HTR-8/SVneo (cell line): ENCODE measurements at regions not wholly inside any gene's neighbourhood (a gene's known extent, or its start where the extent isn't known, plus 50 kb on each side); places are given as distances from the start of the nearest gene placed in this dataset.
"Not testable (repeated sequence)": the region's sequence is repeated elsewhere in the genome, so short reads cannot be mapped to it uniquely, and the experiment has no call there.

Experiments used
- DNase-seq: peaks from one replicate; pipeline ENCODE4 v3.0.0; 2011; ENCODE audit warnings: low spot score, mixed read lengths; ENCODE audit not compliant: insufficient read length
- FAIRE-seq: peaks from 2 replicates; lab custom pipeline; 2011; peaks lifted over from hg19 to GRCh38; lab: Jason Lieb, UNC

- no peak for FAIRE-seq
- DNase-seq, result no peak
Measured at GRCh38 chr1:96488777-96489176, 232.8 kb upstream of the PTBP2 start.

- DNase-seq (peak; percentile 12), FAIRE-seq (no peak)
Measured at GRCh38 chr1:96492236-96492635, 229.3 kb upstream of the PTBP2 start.

- FAIRE-seq (no peak), DNase-seq (no peak)
Measured at GRCh38 chr1:96498744-96499340, 222.7 kb upstream of the PTBP2 start.

DNA sequence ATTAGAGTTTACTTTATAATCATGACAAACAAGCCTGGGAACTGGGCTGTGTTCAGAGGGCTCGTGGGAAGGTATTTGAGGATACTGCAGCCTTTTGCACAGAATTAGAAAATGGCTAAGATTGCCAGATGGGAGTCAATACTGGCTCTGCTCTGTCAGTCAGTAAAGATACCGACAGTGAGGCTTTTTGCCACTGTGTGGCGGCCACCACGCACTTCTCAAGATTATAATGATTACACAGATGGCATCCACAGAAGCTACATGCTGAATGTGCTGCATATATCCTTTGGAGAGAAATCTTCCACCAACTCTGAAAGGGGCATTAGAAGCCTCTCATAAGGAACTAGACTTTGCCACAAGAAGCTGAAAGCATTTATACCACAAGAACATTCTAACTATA lies 213.4 kb upstream of the PTBP2 start:
- FAIRE-seq (no peak), DNase-seq (no peak)

DNA sequence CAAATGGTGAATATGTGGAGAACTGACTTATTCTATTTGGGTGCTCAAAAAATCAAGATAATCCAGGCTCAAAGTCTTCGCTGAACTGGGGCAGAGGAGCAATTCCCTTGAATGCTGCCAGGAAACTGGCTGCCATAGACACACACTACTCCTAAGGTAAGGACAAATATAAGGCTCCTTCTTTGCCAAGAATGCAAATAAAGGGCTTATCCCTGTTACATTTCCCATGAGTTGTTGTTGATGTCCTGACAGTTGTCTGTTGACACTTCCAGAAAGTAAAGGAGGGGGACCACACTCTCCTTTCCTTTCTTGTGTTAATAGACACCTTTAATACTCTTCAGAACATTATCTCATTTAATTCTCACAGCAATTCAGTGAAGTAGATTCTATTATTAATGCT lies 212.2 kb upstream of the PTBP2 start:
- FAIRE-seq (no peak), DNase-seq (no peak)

- FAIRE-seq (no peak), DNase-seq (no peak)
Measured at GRCh38 chr1:96509951-96510350, 211.6 kb upstream of the PTBP2 start.

DNA sequence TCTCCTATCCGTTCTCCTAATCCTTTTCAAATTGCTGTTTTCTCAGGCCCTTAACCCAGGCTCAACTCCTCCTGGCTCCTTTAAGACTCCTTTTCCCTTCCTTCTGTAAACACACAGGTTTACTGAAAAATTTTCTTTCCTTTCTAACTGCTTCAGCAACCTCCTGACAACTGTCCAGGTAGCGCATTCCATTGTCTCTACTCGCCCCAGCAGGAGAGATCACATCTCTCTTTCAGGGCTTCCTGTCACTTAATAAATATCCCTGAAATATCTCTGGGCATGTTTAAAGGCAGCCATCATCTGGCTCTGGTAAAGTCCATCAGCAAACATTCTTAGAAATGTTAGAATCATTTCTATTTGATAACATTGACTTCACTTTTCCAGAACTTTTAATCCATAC lies 211.2 kb upstream of the PTBP2 start:
- FAIRE-seq (no peak), DNase-seq (no peak)

- DNase-seq (no peak), FAIRE-seq (no peak)
Measured at GRCh38 chr1:96510911-96511310, 210.7 kb upstream of the PTBP2 start.

DNA sequence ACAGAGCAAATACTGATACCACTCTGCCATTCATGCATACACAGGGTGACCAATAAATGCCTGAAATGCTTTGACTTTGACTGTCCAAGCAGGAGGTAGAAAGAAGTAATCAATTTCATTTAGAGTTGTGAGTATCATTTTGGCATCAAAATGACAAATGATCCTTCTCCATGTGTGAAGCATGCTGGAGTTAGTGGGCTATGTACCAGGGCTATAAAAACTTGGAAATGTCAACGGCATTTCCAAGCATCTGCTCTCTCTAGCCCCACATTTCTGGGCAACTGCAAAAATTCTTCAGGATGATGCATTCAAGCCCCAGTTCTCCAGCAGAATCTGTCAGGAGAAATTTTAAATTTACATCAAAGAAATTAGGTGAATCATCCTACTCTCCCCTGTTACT lies 208.4 kb upstream of the PTBP2 start:
- DNase-seq, result no peak
- FAIRE-seq, result no peak

DNA sequence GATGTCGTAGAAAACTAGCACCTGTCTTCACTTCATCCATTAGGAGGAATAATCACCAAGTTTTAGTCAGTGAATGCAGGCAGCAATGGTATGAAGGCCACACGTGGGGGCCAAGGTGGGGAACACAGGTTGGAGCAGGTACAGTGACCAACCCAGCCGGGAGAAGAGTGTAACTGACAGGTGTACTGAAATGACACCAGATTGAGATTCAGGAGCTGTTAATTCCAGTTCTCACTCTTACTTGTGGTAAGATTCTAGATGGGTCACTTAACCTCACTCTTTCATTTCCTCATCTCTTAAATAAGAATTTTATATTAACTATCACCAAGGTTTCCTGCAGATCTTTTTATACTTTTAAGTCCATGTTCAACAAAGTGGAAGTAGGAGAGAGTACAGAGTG lies 206.2 kb upstream of the PTBP2 start:
- DNase-seq (no peak), FAIRE-seq (no peak)

DNA sequence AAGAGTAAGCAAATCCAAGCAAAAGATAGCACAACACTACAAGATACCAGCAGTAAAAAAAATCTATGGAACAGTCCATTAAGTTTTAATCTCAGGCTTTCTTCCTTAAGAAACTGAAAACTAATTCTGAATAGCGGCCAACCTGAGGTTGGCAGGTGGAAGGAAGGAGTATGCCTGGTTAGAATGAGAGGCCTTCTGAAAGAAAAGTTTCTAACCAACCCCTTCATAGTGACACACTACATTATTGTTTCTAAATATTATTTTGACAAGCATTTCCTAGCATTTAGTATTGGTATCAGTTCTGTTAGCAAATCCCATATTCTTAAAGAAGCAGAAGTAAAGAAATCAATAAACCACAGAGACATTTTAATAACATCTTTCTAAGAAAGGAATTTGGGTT lies 205.7 kb upstream of the PTBP2 start:
- FAIRE-seq, result no peak
- DNase-seq, result no peak

- DNase-seq (no peak), FAIRE-seq (no peak)
Measured at GRCh38 chr1:96519851-96520578, 201.6 kb upstream of the PTBP2 start.

GRCh38 chr1:96520579-96520947 lies 201.0 kb upstream of the PTBP2 start:
- no peak for FAIRE-seq
- DNase-seq, result no peak

- FAIRE-seq (no peak), DNase-seq (no peak)
Measured at GRCh38 chr1:96521010-96521409, 200.6 kb upstream of the PTBP2 start.

DNA sequence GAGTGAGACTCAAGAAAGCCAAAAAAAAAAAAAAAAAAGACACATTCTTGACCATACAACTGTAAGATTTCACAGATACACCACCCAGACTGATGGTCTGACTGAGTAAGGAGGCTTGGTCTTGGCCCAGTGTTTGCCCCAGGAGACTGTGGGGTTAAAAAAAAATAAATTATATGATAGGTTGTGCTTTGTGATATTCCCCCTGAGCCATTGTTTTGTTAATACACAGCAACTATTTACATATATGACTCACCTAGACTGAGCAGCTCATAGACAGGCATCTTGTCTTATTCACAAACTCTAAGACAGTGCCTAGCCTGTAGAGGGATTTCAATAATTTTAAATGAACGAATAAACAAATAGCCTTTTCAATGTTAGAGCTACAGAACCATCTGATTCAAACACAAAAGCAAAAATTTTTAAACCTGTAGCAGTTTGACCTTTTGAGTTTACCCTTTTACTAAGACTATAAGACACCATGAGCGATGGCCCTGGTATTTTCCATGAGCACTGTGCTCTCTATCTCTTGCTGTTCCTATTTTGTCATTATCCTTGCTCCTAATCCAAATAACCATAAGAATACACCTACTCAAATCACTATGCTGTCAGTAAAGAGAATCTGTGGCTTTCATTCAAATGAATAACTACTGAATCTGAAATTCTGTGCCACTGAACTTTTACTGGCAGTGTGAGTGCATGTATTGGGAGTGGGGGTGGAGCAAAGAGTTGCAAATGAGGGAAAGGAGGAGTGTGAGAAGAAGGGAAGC lies 199.4 kb upstream of the PTBP2 start:
- DNase-seq, result no peak
- FAIRE-seq, result no peak

DNA sequence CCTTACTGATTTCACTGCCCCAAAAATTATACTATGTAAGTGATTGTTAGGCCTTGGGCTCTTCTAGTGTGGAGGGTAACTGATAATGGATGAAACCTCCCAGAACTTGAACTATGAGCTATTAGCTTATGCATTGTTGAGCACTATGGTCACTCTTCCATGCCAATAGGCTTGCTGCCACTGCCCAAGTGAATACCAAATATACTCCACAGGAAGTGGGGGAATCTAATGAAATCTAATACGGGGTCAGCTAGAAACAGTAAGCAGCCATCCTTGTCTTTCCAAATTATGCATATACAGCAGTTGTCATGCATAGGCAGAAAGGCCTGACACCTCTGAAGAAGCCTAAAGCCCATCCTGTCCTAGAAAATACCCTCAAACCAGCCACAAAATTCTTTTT lies 198.7 kb upstream of the PTBP2 start:
- FAIRE-seq (no peak), DNase-seq (no peak)

DNA sequence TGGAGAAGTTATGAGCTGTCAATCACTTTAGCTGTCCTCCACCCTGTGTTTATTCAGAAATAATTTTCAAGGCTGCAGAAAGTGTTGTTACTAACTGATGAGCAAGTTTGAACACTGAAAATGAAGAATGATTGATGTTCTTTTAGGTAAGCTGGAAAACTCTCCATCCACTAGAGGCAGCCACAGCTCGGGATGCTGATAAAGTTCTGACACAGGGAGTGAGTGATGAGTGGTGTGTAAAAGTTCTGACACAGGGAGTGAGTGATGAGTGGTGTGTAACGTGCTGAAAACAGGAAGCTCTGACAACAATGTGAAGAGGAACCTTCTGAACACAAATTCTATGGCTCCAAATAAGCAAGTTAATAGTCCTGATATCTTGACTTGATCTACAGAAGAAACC lies 197.5 kb upstream of the PTBP2 start:
- FAIRE-seq, result no peak
- DNase-seq, result no peak

DNA sequence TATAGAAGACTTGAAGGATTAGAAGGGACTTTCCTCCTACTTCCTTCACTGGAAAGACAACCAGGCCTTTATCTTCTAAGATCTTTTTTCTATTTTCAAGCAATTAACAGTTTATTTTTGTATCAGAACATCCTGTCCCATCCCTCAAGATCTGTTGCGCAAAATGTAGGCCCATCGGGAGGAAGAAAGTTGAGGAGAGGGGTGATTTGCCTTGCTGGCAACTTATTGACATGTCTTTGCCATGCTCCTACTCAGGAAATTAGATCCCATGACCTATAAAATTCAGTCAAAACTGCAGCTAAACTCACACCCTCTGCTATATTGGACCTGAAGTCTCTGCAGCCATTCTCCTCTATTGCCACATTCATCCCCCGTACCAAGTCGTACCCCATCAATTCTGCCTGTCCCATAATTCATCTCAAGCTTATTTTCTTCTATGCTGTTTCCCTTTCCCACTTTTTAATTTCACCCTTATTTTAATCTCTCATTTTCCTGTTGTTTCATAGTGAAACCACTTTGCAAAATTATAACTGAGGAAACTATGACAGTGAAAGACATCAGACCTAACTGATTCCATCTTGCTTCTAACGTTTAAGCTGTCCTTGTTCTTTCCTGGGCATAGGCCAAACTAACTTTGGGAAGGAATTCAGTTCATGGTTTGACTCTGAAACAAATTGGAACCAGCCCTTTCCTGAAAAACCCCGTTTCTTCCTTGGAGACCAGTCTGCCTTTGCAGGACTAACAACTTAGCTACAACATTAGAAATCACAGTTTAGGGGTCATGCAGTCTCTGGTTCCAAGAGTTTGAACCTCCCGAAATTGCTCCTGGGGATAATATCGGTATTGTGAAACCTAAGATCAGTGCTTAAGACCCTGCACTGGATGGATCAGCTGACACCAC lies 195.7 kb upstream of the PTBP2 start:
- FAIRE-seq (no peak), DNase-seq (no peak)

DNA sequence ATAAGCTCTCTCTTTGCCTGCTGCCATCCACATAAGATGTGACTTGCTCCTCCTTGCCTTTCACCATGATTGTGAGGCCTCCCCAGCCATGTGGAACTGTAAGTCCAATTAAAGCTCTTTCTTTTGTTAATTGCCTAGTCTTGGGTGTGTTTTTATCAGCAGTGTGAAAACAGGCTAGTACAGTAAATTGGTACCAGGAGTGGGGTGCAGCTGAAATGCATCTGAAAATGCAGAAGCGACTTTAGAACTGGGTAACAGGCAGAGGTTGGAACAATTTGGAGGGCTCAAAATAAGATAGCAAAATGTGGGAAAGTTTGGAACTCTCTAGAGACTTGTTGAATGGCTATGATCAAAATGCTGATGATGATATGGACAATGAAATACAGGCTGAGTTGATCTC lies 192.9 kb upstream of the PTBP2 start:
- FAIRE-seq, DNase-seq: not testable (repeated sequence)

DNA sequence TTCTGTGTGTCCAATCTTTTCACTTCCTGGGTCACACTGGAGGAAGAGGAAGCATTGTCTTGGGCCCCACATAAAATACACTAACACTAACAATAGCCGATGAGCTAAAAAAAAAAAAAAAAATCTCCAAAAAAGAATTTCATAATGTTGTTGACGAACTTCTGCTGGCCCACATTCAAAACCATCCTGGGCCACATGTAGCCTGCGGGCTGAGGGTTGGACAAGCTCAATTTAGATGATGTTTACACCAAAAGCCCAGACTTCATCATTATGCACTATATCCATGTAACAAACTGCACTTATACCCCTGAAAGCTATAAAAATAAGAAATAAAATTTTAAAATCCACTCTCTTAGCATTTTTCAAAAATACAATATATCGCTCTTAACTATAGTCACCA lies 187.8 kb upstream of the PTBP2 start:
- DNase-seq (no peak), FAIRE-seq (no peak)

DNA sequence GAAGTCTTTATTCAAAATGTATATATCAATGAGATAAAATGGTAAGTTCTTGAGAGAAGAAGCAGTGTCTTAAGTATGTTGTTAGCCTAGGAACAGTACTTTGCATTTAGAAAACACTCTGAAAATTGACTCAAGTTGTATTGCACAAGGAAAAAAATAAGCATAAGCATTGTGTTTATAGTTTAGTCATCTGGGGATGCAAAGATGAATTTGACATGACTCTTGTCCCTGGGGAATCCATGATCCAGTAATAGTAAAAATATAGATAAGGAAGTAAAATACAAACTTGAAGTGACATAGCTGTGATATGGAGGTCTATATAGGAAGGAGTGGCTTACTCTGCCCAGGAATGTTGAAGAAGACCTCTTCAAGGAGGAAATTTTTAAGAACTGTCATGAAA lies 185.0 kb upstream of the PTBP2 start:
- no peak for FAIRE-seq
- DNase-seq, result no peak
